ENCODE measurements at regions not wholly inside any gene's neighbourhood (a gene's known extent, or its start where the extent isn't known, plus 50 kb on each side); places are given as distances from the start of the nearest gene placed in this dataset.
"Not testable (repeated sequence)": the region's sequence is repeated elsewhere in the genome, so short reads cannot be mapped to it uniquely, and the experiment has no call there.

GRCh38 chr6:21947227-21947626 lies 349.6 kb downstream of the PRL start:
- not testable (repeated sequence) for H3K4me1 Mint-ChIP-seq (ENCODE audit: low read depth in 2 of 2); H3K4me3 Mint-ChIP-seq; DNase-seq; H3K27me3 Mint-ChIP-seq; H3K9me3 Mint-ChIP-seq; H3K36me3 Mint-ChIP-seq (ENCODE audit: insufficient read depth); ATAC-seq (replicated peaks); H3K27ac Mint-ChIP-seq

DNA sequence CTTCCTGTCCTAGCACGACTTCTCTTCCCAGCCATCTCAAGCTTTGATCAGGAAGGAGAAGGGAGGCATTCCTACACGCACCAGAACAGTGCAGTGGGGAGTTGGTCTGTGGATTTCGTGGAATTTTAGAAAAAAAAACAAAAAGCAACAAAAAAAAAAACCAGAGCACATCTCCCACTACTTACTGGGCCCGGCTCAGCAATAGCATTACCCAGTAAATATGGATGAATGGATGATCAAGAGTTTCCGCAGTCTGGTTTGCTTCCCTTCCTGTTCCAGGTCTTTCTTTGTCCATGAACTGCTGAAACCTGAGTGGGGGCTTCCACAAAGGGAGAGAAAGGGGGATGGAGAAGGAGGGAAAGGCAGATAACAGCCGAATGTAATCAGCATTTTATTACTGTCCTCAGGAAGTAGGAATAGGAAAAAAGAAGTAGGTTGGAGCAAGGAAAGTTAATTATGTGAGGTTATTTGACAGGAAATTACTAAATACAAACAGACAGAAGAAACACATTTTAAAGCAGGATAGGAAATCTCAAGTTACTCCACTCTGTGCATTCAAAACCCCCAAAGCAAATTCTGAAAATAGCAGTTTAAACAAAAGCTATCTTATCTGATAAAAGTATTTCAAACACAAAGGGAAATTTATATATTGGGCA lies 349.0 kb downstream of the PRL start:
- Mint-ChIP-seq H3K27ac (no peak overlapping the region), H3K36me3 (ENCODE audit: insufficient read depth) (no peaks in the 10 kb centered on the region), H3K4me3 (no peak overlapping the region), H3K4me1 (ENCODE audit: low read depth in 2 of 2) (no peaks in the 10 kb centered on the region), H3K9me3 (no peaks in the 10 kb centered on the region), H3K27me3 (no peaks in the 10 kb centered on the region)
- DNase-seq (no peak), ATAC-seq (replicated peaks) (no peak)

- H3K27me3 Mint-ChIP-seq: no peaks in the 10 kb centered on the region
- H3K36me3 Mint-ChIP-seq (ENCODE audit: insufficient read depth): no peaks in the 10 kb centered on the region
- no peaks in the 10 kb centered on the region for H3K9me3 Mint-ChIP-seq
- no peak overlapping the region for H3K27ac Mint-ChIP-seq
- no peaks in the 10 kb centered on the region for H3K4me1 Mint-ChIP-seq (ENCODE audit: low read depth in 2 of 2)
- DNase-seq (no peak), ATAC-seq (replicated peaks) (no peak)
- H3K4me3 Mint-ChIP-seq: no peak overlapping the region
These were observed 347.5 kb downstream of the PRL start for GRCh38 chr6:21949211-21949801.

DNA sequence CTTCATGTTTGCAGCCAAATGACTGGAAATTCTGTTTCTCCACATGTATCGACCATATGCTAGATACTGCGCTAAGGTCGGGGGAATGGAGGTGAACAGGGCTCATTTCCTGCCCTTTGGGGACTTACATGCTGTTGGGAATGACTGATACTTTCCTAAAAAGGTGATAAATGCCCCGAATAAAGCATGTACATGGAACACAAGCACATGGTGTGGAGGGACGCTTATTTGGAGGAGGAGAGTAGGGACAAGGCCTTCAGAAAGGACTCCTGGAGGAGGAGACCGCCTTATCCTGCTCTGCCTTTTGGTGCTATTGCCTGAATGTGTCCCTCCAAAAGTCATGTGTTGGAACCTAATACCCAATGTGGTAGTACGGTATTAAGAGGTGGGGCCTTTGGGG lies 344.5 kb downstream of the PRL start:
- ATAC-seq (replicated peaks): no peak
- Mint-ChIP-seq H3K4me3 (no peak overlapping the region), H3K27me3 (no peaks in the 10 kb centered on the region), H3K27ac (no peak overlapping the region), H3K9me3 (no peaks in the 10 kb centered on the region), H3K36me3 (ENCODE audit: insufficient read depth) (no peaks in the 10 kb centered on the region), H3K4me1 (ENCODE audit: low read depth in 2 of 2) (no peaks in the 10 kb centered on the region)
- no peak for DNase-seq

GRCh38 chr6:21953831-21954801 lies 342.7 kb downstream of the PRL start:
- no peak for ATAC-seq (replicated peaks)
- no peak overlapping the region for H3K27ac Mint-ChIP-seq
- peaks cover 0 to 2% of the 10 kb centered on the region in 2 donors for H3K9me3 Mint-ChIP-seq
- no peaks in the 10 kb centered on the region for H3K27me3 Mint-ChIP-seq
- H3K36me3 Mint-ChIP-seq (ENCODE audit: insufficient read depth): no peaks in the 10 kb centered on the region
- no peak for DNase-seq
- H3K4me1 Mint-ChIP-seq (ENCODE audit: low read depth in 2 of 2): no peaks in the 10 kb centered on the region
- no peak overlapping the region for H3K4me3 Mint-ChIP-seq

GRCh38 chr6:21955053-21955595 lies 341.7 kb downstream of the PRL start:
- Mint-ChIP-seq H3K36me3 (ENCODE audit: insufficient read depth) (no peaks in the 10 kb centered on the region), H3K9me3 (peaks cover 0 to 2% of the 10 kb centered on the region in 2 donors), H3K27ac (no peak overlapping the region), H3K27me3 (no peaks in the 10 kb centered on the region), H3K4me1 (ENCODE audit: low read depth in 2 of 2) (no peaks in the 10 kb centered on the region), H3K4me3 (no peak overlapping the region)
- no peak for DNase-seq
- ATAC-seq (replicated peaks): no peak

DNA sequence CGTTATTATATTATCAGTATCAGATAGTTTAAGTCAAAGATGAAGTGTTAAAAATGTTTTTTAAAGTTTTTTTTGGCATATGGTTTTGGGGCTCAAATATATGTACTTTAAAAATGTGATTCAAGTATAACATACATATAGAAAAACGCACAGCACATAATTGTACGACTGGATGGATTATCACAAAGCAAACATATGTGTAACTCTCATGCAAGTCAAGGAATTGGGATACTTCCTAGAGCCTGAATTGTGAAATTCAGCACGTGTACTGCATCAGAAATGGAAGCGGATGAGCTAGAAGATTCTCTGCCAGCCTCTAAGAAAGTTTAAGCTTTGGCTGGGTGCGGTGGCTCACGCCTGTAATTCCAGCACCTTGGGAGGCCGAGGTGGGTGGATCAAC lies 340.9 kb downstream of the PRL start:
- Mint-ChIP-seq H3K4me1 (ENCODE audit: low read depth in 2 of 2) (no peaks in the 10 kb centered on the region), H3K36me3 (ENCODE audit: insufficient read depth) (no peaks in the 10 kb centered on the region), H3K27ac (no peak overlapping the region), H3K4me3 (no peak overlapping the region), H3K27me3 (no peaks in the 10 kb centered on the region), H3K9me3 (peaks cover 0 to 2% of the 10 kb centered on the region in 2 donors)
- ATAC-seq (replicated peaks) (no peak), DNase-seq (no peak)

DNA sequence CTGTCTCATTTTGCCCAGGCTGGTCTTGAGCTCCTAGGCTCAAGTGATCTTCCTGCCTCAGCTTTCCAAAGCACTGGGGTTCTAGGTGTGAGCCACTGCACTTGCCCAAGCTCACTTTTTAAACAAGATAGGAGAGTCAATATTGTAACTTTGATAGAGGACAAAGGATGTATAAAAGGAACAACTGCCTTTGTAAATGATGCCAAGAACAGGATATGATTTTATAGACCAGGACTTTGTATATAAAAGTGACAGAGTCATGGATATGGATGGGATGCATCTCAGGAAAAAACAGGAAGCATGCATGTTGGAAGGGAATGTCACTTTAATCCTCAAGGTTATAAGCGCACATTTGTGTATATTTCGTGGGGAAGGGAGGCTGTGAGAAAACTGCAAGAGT lies 338.4 kb downstream of the PRL start:
- Mint-ChIP-seq H3K4me3 (no peak overlapping the region), H3K27me3 (no peaks in the 10 kb centered on the region), H3K4me1 (ENCODE audit: low read depth in 2 of 2) (no peaks in the 10 kb centered on the region), H3K36me3 (ENCODE audit: insufficient read depth) (no peaks in the 10 kb centered on the region), H3K27ac (no peak overlapping the region), H3K9me3 (peaks cover 0 to 2% of the 10 kb centered on the region in 2 donors)
- ATAC-seq (replicated peaks) (no peak), DNase-seq (no peak)

DNA sequence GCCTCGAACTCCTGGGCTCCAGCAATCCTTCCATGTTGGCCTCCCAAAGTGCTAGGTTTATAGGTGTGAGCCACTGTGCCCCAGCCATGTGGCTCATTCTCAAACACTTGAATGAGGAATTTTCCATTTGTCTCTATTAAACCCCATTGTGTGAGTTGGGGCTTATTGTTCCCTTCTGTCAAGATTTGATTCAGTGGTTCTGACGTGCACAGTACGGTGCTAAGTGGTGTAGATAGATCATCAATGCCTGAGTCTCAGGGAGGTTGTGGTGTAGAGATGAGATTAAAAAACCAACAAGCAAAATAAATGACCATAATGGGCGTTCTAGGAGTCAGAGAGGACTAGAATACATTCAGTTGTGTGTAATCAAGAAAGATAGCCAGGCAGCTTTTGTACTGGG lies 335.6 kb downstream of the PRL start:
- no peak overlapping the region for H3K27ac Mint-ChIP-seq
- ATAC-seq (replicated peaks) (no peak), DNase-seq (no peak)
- no peaks in the 10 kb centered on the region for H3K27me3 Mint-ChIP-seq
- no peak overlapping the region for H3K4me3 Mint-ChIP-seq
- no peaks in the 10 kb centered on the region for H3K36me3 Mint-ChIP-seq (ENCODE audit: insufficient read depth)
- H3K9me3 Mint-ChIP-seq: peaks cover 0 to 5% of the 10 kb centered on the region in 2 donors
- H3K4me1 Mint-ChIP-seq (ENCODE audit: low read depth in 2 of 2): no peaks in the 10 kb centered on the region

DNA sequence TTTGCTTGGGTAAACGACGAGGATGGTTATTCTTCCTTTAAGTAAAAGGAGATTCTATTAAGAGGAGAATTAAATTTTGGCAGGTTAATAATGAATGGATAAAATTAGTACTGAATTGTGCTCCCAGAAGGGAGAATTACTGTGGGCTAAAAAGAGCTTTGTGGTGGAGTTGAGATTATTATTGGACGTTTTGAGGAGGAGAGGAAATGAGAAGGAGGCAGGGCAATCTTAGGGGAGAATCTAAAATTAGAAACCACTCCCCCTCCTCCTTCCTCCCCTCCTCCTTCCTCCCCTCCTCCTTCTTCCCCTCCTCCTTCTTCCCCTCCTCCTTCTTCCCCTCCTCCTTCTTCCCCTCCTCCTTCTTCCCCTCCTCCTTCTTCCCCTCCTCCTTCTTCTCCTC lies 331.8 kb downstream of the PRL start:
- H3K36me3 Mint-ChIP-seq (ENCODE audit: insufficient read depth): no peaks in the 10 kb centered on the region
- H3K9me3 Mint-ChIP-seq: peaks cover 0 to 3% of the 10 kb centered on the region in 2 donors
- no peak for ATAC-seq (replicated peaks)
- no peaks in the 10 kb centered on the region for H3K27me3 Mint-ChIP-seq
- DNase-seq: no peak
- no peak overlapping the region for H3K4me3 Mint-ChIP-seq
- H3K27ac Mint-ChIP-seq: no peak overlapping the region
- H3K4me1 Mint-ChIP-seq (ENCODE audit: low read depth in 2 of 2): no peaks in the 10 kb centered on the region

- no peaks in the 10 kb centered on the region for H3K4me1 Mint-ChIP-seq (ENCODE audit: low read depth in 2 of 2)
- H3K36me3 Mint-ChIP-seq (ENCODE audit: insufficient read depth): no peaks in the 10 kb centered on the region
- no peak overlapping the region for H3K4me3 Mint-ChIP-seq
- no peaks in the 10 kb centered on the region for H3K27me3 Mint-ChIP-seq
- ATAC-seq (replicated peaks) (no peak), DNase-seq (no peak)
- H3K9me3 Mint-ChIP-seq: peaks cover 0 to 3% of the 10 kb centered on the region in 2 donors
- no peak overlapping the region for H3K27ac Mint-ChIP-seq
These were observed 330.8 kb downstream of the PRL start for GRCh38 chr6:21965953-21966539.

DNA sequence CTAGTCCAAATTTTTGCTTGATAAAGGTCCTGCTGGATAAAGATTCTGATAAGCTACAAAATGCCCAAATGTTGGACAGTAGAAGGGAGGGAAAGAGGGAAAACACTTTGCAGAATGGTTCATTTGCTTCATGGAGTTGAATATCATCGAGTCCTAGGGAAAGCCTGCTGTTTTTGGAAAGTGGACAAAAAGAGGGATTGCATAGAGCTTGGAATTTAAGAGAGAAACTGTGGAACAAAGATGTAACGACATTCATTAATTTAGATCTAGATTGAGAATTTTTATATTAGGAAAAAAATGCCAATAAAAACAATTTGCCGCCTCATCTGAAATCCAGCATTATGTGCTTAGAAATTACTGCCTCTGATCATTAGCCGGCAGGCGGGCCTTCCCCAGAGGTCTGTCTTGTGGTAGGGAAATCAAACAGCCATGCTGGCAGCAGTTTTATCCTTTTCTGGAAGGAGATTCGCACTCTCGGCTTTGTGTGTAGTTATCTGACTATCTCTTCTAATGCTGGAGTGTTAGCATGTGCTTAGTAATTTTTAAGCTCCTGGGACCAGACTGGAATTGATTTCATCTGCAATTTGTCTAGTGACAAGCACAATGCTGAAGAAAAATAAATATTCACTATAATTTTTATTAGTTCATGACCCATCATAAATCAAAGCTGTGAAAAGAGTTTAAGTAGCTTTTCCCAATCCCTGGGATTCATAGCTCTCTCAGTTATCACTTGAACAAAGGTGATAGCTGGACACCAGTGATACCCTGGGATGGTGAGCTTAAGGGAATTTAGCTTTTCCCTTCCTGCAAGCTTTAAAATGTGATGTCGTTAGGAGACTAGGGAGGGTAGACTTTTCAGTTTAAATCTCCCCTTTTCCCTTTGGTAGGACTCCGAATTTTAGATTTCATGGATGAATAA lies 329.5 kb downstream of the PRL start:
- DNase-seq: no peak
- Mint-ChIP-seq H3K4me1 (ENCODE audit: low read depth in 2 of 2) (no peaks in the 10 kb centered on the region), H3K9me3 (peaks cover 0 to 3% of the 10 kb centered on the region in 2 donors), H3K4me3 (no peak overlapping the region), H3K27ac (no peak overlapping the region), H3K36me3 (ENCODE audit: insufficient read depth) (no peaks in the 10 kb centered on the region), H3K27me3 (no peaks in the 10 kb centered on the region)
- ATAC-seq (replicated peaks): no peak
